WTC11 (cell line): ENCODE measurements at regions not wholly inside any gene's neighbourhood (a gene's known extent, or its start where the extent isn't known, plus 50 kb on each side); places are given as distances from the start of the nearest gene placed in this dataset.

ENCODE experiments used
- TEAD4 ChIP-seq: sonication (generic); formaldehyde crosslinking; IDR thresholded peaks from 2 replicates; pipeline ENCODE4 v1.8.0; 2022; ENCODE audit warnings: mild to moderate bottlenecking, missing genetic modification reagents
- TF ChIP-seq, protein P1 (sequence below): sonication (generic); formaldehyde crosslinking; IDR thresholded peaks from 2 replicates; pipeline ENCODE4 v1.8.0; 2022; ENCODE audit warnings: mild to moderate bottlenecking, missing genetic modification reagents
- TF ChIP-seq, protein P2 (sequence below): fragments of 200-600 bp; IDR thresholded peaks from 2 replicates; pipeline ENCODE4 v1.8.0; 2022; ENCODE audit warnings: antibody characterized with exemption
- TF ChIP-seq, protein P3 (sequence below): sonication (generic); formaldehyde crosslinking; conservative IDR thresholded peaks from 2 replicates; pipeline ENCODE4 v1.8.1; 2022; ENCODE audit warnings: mild to moderate bottlenecking, missing genetic modification reagents

DNA sequence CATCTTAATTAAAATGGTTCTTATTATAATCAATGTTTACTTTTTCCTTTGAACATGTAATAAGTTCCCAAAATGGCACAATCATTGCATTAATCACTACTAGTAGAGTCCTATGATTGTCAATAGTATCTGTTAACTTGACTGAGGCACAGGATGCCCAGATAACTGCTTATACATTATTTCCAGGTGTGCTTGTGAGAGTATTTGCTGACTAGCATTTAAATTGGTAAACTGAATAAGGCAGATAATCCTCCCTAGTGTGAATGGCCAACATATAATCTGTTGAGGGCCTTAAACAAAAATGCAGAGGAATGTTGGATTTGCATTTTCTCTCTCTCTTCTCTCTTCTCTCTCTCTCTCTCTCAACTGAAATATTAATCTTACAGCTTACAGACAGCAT lies 999.3 kb upstream of the TMPRSS15 start:
- TF ChIP-seq, protein P1, sequence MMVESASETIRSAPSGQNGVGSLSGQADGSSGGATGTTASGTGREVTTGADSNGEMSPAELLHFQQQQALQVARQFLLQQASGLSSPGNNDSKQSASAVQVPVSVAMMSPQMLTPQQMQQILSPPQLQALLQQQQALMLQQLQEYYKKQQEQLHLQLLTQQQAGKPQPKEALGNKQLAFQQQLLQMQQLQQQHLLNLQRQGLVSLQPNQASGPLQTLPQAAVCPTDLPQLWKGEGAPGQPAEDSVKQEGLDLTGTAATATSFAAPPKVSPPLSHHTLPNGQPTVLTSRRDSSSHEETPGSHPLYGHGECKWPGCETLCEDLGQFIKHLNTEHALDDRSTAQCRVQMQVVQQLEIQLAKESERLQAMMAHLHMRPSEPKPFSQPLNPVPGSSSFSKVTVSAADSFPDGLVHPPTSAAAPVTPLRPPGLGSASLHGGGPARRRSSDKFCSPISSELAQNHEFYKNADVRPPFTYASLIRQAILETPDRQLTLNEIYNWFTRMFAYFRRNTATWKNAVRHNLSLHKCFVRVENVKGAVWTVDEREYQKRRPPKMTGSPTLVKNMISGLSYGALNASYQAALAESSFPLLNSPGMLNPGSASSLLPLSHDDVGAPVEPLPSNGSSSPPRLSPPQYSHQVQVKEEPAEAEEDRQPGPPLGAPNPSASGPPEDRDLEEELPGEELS (CRISPR knock-in tag): no peak
- TF ChIP-seq, protein P2, sequence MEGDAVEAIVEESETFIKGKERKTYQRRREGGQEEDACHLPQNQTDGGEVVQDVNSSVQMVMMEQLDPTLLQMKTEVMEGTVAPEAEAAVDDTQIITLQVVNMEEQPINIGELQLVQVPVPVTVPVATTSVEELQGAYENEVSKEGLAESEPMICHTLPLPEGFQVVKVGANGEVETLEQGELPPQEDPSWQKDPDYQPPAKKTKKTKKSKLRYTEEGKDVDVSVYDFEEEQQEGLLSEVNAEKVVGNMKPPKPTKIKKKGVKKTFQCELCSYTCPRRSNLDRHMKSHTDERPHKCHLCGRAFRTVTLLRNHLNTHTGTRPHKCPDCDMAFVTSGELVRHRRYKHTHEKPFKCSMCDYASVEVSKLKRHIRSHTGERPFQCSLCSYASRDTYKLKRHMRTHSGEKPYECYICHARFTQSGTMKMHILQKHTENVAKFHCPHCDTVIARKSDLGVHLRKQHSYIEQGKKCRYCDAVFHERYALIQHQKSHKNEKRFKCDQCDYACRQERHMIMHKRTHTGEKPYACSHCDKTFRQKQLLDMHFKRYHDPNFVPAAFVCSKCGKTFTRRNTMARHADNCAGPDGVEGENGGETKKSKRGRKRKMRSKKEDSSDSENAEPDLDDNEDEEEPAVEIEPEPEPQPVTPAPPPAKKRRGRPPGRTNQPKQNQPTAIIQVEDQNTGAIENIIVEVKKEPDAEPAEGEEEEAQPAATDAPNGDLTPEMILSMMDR: no peak
- no peak for TF ChIP-seq TEAD4
- TF ChIP-seq, protein P3, sequence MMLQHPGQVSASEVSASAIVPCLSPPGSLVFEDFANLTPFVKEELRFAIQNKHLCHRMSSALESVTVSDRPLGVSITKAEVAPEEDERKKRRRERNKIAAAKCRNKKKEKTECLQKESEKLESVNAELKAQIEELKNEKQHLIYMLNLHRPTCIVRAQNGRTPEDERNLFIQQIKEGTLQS (CRISPR knock-in tag): no peak
